GM21447 (cell line): ENCODE measurements at regions not wholly inside any gene's neighbourhood (a gene's known extent, or its start where the extent isn't known, plus 50 kb on each side); places are given as distances from the start of the nearest gene placed in this dataset.

Source experiments
- ATAC-seq: cut with Tn5 transposase; IDR thresholded peaks from one replicate; pipeline ENCODE4 v1.9.1; 2021; ENCODE audit not compliant: unreplicated experiment

GRCh38 chr2:201968476-201968875, 65.2 kb upstream of the FZD7 start:
- ATAC-seq, result no peak

- no peak for ATAC-seq
These were observed 64.3 kb upstream of the FZD7 start for GRCh38 chr2:201969241-201969937.

- no peak for ATAC-seq
These were observed 63.5 kb upstream of the FZD7 start for GRCh38 chr2:201969938-201970785.

GRCh38 chr2:201970786-201971108, 62.9 kb upstream of the FZD7 start:
- ATAC-seq, result no peak

GRCh38 chr2:201971531-201972228, 62.0 kb upstream of the FZD7 start:
- ATAC-seq, result no peak

- ATAC-seq, result no peak
These were observed 60.9 kb upstream of the FZD7 start for GRCh38 chr2:201972621-201973255.

GRCh38 chr2:201973305-201973928, 60.2 kb upstream of the FZD7 start:
- no peak for ATAC-seq

GRCh38 chr2:201974171-201975100, 59.2 kb upstream of the FZD7 start:
- no peak for ATAC-seq

GRCh38 chr2:201975434-201975833, 58.2 kb upstream of the FZD7 start:
- no peak for ATAC-seq

GRCh38 chr2:201975964-201976612, 57.6 kb upstream of the FZD7 start:
- ATAC-seq, result no peak

- no peak for ATAC-seq
These were observed 56.0 kb upstream of the FZD7 start for GRCh38 chr2:201977651-201978050.

GRCh38 chr2:201978333-201978732, 55.3 kb upstream of the FZD7 start:
- ATAC-seq, result no peak

GRCh38 chr2:201978986-201979385, 54.7 kb upstream of the FZD7 start:
- ATAC-seq, result no peak

GRCh38 chr2:201980389-201980821, 53.2 kb upstream of the FZD7 start:
- ATAC-seq, result peak; percentile 69

GRCh38 chr2:201980946-201981345, 52.7 kb upstream of the FZD7 start:
- ATAC-seq, result no peak

GRCh38 chr2:201983174-201983573, 50.5 kb upstream of the FZD7 start:
- no peak for ATAC-seq

GRCh38 chr2:201983800-201984199, 49.9 kb upstream of the FZD7 start:
- ATAC-seq, result no peak
